GM12891 (cell line): ENCODE measurements at regions not wholly inside any gene's neighbourhood (a gene's known extent, or its start where the extent isn't known, plus 50 kb on each side); places are given as distances from the start of the nearest gene placed in this dataset.

Experiments used
- POLR2A ChIP-seq: IDR thresholded peaks from 2 replicates; pipeline ENCODE4 v1.6.1; 2011; ENCODE audit warnings: low read depth, low read length, control low read depth
- POLR2AphosphoS5 ChIP-seq: IDR thresholded peaks from 2 replicates; pipeline ENCODE4 v1.6.1; 2011; ENCODE audit warnings: low read depth, low read length, control low read depth
- SPI1 ChIP-seq: IDR thresholded peaks from 2 replicates; pipeline ENCODE4 v1.6.1; 2011; ENCODE audit warnings: low read depth, low read length, control low read depth
- TAF1 ChIP-seq: IDR thresholded peaks from 2 replicates; pipeline ENCODE4 v1.6.1; 2011; ENCODE audit warnings: low read depth, low read length, control low read depth

- TF ChIP-seq POLR2A (no peak), POLR2AphosphoS5 (no peak), SPI1 (no peak), TAF1 (no peak)
Measured at GRCh38 chr7:41786404-41786803, 83.5 kb upstream of the INHBA start.
